ENCODE measurements at regions not wholly inside any gene's neighbourhood (a gene's known extent, or its start where the extent isn't known, plus 50 kb on each side); places are given as distances from the start of the nearest gene placed in this dataset.

GRCh38 chr13:66222127-66222526 lies 1008.0 kb downstream of the PCDH9 start:
- TF ChIP-seq POLR2A (IDR thresholded peaks at IDR 0.05) (no peak), CTCF (IDR thresholded peaks at IDR 0.05) (no peak)
- WGBS, 2 donors = 88 to 90% methylated on average over 4 of the region's 4 CpGs
- no peaks in the 10 kb centered on the region for H3K27me3 ChIP-seq
- DNase-seq = no peak
- H3K9me3 ChIP-seq = no peaks in the 10 kb centered on the region
- H3K36me3 ChIP-seq = no peaks in the 10 kb centered on the region
- no peaks in the 10 kb centered on the region for H3K4me1 ChIP-seq
- no peak overlapping the region for H3K27ac ChIP-seq
- intact Hi-C loops (cut with DNase I) = no loop called here
- no peak overlapping the region for H3K4me3 ChIP-seq (replicated peaks in 1 of 3)

- DNase-seq = no peak
- TF ChIP-seq CTCF (IDR thresholded peaks at IDR 0.05) = no peak
- TF ChIP-seq POLR2A (IDR thresholded peaks at IDR 0.05) = no peak
- Histone ChIP-seq H3K27ac (no peak overlapping the region), H3K4me3 (replicated peaks in 1 of 3) (no peak overlapping the region), H3K27me3 (no peaks in the 10 kb centered on the region), H3K4me1 (no peaks in the 10 kb centered on the region), H3K9me3 (no peaks in the 10 kb centered on the region), H3K36me3 (no peaks in the 10 kb centered on the region)
- WGBS, 2 donors = 43 to 48% methylated on average over 1 of the region's 1 CpG
- intact Hi-C loops (cut with DNase I) = no loop called here
Measured at GRCh38 chr13:66219506-66219905, 1010.6 kb downstream of the PCDH9 start.

GRCh38 chr13:66218583-66218982 lies 1011.6 kb downstream of the PCDH9 start:
- Histone ChIP-seq H3K27me3 (no peaks in the 10 kb centered on the region), H3K4me3 (replicated peaks in 1 of 3) (no peak overlapping the region), H3K36me3 (no peaks in the 10 kb centered on the region), H3K9me3 (no peaks in the 10 kb centered on the region), H3K27ac (no peak overlapping the region), H3K4me1 (no peaks in the 10 kb centered on the region)
- intact Hi-C loops (cut with DNase I) = no loop called here
- TF ChIP-seq CTCF (IDR thresholded peaks at IDR 0.05) = no peak
- TF ChIP-seq POLR2A (IDR thresholded peaks at IDR 0.05) = no peak
- no peak for DNase-seq

- H3K27me3 ChIP-seq = no peaks in the 10 kb centered on the region
- no peak overlapping the region for H3K4me3 ChIP-seq (replicated peaks in 1 of 3)
- H3K36me3 ChIP-seq = no peaks in the 10 kb centered on the region
- DNase-seq = no peak
- TF ChIP-seq POLR2A (IDR thresholded peaks at IDR 0.05) (no peak), CTCF (IDR thresholded peaks at IDR 0.05) (no peak)
- H3K9me3 ChIP-seq = no peaks in the 10 kb centered on the region
- WGBS, 2 donors = 39 to 50% methylated on average over 6 of the region's 6 CpGs
- no peaks in the 10 kb centered on the region for H3K4me1 ChIP-seq
- intact Hi-C loops (cut with DNase I) = no loop called here
- H3K27ac ChIP-seq = no peak overlapping the region
Measured at GRCh38 chr13:66216728-66217127, 1013.4 kb downstream of the PCDH9 start.

GRCh38 chr13:66214467-66214866 lies 1015.7 kb downstream of the PCDH9 start:
- TF ChIP-seq POLR2A (IDR thresholded peaks at IDR 0.05) (no peak), CTCF (IDR thresholded peaks at IDR 0.05) (no peak)
- intact Hi-C loops (cut with DNase I) = no loop called here
- H3K4me1 ChIP-seq = no peaks in the 10 kb centered on the region
- no peak overlapping the region for H3K27ac ChIP-seq
- DNase-seq = no peak
- no peaks in the 10 kb centered on the region for H3K27me3 ChIP-seq
- no peak overlapping the region for H3K4me3 ChIP-seq (replicated peaks in 1 of 3)
- H3K36me3 ChIP-seq = no peaks in the 10 kb centered on the region
- H3K9me3 ChIP-seq = no peaks in the 10 kb centered on the region
